Hepatic stellate cell (primary cell): ENCODE measurements at regions not wholly inside any gene's neighbourhood (a gene's known extent, or its start where the extent isn't known, plus 50 kb on each side); places are given as distances from the start of the nearest gene placed in this dataset.
"Not testable (repeated sequence)": the region's sequence is repeated elsewhere in the genome, so short reads cannot be mapped to it uniquely, and the experiment has no call there.

Source experiments
- DNase-seq: peaks from one replicate; pipeline ENCODE4 v3.0.0; 2011; ENCODE audit warnings: low spot score

DNA sequence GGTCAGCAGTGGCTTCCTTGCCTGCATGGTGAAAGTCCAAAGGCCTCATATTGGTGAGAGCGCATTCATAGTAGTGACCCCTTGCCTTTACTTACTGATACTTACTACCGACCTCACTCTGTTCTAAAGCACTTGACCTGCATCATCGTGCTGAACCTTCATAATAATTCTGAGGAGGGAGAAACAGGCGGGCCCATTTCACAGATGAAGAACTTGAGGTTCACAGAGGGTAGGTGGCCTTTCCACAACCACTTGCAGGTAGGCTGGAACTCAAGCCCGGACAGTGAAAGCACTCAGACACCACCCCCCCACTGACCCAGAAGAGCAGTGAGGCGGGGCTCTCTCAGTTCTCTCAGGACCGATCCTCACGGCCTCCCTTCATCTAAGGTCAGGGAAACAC lies 149.4 kb upstream of the CHST15 start:
- DNase-seq = no peak

DNA sequence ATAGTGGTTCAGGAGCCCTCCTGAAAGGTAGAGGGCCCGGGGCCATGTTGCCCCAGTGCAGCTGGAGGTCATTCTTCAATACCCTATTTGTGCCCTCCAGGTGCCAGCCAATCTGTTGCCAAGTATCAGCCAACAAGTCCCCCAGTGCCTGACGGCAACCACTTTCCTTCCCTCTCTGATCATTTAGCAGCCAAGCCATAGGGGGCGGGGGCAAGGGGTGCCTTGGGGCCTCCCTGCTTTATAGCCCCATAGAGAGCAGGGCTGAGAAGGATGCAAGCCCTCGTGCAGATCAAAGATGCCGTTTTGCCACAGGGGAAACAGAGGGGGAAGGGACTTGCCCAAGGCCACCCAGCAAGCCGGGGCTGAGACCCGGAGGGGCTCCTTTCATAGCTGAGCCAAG lies 149.0 kb upstream of the CHST15 start:
- no peak for DNase-seq

DNA sequence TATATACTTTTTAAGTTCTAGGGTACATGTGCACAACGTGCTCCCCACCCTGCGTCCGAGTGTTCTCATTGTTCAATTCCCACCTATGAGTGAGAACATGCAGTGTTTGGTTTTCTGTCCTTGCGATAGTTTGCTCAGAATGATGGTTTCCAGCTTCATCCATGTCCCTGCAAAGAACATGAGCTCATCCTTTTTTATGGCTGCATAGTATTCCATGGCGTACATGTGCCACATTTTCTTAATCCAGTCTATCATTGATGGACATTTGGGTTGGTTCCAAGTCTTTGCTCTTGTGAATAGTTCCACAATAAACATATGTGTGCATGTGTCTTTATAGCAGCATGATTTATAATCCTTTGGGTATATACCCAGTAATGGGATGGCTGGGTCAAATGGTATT lies 148.1 kb upstream of the CHST15 start:
- DNase-seq = not testable (repeated sequence)

- DNase-seq = no peak
Observed at GRCh38 chr10:124240839-124241291, 147.5 kb upstream of the CHST15 start.

- no peak for DNase-seq
Observed at GRCh38 chr10:124239696-124240095, 146.3 kb upstream of the CHST15 start.

- no peak for DNase-seq
Observed at GRCh38 chr10:124239134-124239533, 145.7 kb upstream of the CHST15 start.

- no peak for DNase-seq
Observed at GRCh38 chr10:124238367-124238766, 145.0 kb upstream of the CHST15 start.

GRCh38 chr10:124237282-124237961 lies 144.0 kb upstream of the CHST15 start:
- no peak for DNase-seq

DNA sequence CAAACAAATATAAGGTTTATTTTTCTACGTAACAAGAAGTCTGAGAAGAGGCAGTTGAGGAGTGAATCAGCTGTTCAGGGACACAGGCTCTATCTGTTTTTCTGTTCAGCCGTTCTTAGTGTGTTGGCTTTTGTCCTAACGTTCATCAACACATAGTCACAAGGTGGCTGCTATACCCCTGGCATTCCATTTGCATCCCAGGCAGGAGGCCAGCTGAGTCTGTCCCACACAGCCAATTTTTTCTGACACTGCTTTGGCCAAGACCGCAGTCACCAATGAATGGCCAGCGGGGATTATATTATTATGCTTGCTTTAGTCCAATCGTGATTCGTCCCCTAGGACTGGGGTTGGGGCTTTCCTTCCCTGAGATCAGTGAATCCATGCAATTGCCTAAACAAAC lies 143.4 kb upstream of the CHST15 start:
- no peak for DNase-seq

- no peak for DNase-seq
Observed at GRCh38 chr10:124236136-124236535, 142.7 kb upstream of the CHST15 start.

GRCh38 chr10:124235232-124235631 lies 141.8 kb upstream of the CHST15 start:
- no peak for DNase-seq

GRCh38 chr10:124233546-124234138 lies 140.2 kb upstream of the CHST15 start:
- DNase-seq = no peak

DNA sequence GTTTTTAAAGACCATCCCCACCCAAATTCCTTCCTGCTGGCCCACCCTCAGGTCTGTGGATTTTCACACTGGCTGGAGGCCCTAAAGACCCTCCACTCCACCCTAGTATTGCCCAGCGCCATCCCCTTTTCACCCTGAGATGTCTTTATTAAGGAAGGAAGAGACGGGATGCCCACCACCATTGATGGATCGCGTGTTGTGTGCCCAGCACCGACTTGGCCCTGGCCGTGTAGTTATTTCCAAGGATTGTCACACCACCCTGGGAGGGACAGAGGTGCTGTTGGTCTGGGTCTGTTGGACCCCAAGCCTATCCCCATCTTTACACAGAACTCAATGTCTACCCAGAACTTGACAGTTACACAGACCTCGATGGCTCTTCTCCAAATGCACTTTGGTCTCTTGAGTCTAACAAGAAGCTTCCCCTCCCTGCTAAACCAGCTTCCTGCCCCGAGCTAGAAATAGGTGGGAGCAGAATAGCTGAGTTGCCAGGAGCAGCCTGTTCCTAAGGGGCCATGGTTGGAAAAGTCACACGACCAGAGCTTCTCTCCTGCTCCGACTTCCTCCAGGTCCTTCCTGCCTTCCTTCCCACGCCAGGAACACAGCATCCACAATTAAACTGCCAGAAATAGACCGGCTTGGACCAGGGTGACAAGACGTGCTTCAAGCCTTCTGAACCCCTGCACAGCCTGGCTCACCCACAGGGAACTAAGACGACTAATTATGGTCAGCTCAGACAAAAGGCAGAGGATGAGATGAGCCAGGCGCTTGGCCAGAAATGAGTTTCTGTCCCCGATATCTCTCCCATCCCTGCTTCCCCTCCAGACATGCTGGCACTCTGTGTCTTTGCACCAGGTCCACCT lies 139.5 kb upstream of the CHST15 start:
- no peak for DNase-seq

DNA sequence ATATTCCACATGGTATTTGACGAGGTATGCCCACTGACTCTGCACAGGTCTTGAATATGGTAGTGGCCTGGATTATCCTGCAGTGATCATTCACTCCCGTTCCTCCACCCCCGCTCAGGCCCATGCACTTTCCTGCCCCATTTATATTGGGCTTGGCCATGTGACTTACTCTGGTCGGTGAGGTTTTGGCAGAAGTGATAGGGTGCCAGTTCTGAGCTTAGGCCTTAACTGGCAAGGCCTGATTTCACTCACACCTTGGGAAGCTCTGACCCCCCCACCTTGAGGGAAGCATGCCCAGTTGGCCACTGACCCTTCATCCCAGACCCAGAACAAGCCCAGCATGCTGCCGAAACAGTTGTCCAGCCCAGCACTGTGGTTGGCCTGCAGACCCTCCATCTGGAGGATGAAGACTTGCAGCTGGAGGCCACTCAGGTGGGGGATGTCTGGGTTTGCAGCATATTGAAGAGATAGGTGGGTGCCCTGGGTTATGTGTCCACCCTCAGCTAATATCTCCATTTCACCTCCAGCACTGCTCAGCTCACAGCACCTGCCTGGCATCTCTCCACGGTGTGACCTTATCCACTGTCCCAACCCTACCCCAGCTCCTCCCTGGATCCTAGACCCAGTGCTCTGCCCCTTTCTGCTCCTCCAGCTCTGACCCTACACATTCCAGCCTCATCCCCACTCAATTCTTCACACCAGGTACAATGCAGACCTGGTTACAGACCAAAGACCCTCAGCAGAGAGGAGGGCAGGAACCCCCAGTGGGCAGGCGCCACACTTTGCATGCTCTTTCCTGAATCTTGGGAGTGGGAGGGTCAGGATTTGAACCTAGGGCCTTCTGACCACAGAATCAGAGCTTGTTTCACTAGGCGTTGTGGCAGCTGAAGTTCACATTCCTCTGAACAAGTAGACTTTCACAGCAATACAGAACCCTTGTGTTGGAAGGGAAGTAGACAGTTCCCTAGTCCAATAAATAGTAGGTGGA lies 138.1 kb upstream of the CHST15 start:
- DNase-seq = no peak

GRCh38 chr10:124230635-124231167 lies 137.3 kb upstream of the CHST15 start:
- no peak for DNase-seq

- DNase-seq = no peak
Observed at GRCh38 chr10:124229989-124230634, 136.7 kb upstream of the CHST15 start.

DNA sequence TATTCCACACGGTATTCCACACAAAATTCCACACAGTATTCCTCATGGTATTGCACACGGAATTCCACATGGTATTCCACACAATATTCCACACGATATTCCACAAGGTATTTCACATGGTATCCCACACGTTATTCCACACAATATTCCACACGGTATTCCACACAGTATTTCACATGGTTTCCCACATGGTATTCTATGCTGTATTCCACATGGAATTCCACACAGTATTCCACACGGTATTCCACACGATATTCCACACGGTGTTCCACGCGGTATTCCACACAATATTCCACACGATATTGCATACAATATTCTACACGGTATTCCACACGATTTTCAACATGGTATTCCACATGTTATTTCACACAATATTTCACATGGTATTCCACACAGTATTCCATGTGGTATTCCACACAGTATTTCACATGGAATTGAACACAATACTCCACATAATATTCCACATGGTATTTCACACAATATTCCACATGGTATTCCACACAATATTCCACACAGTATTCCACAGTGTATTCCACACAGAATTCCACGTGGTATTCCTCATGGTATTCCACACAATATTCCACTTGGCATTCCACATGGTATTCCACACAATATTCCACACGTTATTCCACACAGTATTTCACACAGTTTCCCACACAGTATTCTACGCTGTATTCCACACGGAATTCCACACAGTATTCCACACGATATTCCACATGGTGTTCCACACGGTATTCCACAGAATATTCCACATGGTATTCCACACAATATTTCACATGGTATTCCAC lies 136.0 kb upstream of the CHST15 start:
- no peak for DNase-seq

GRCh38 chr10:124228471-124228870 lies 135.1 kb upstream of the CHST15 start:
- DNase-seq = no peak

- no peak for DNase-seq
Observed at GRCh38 chr10:124227988-124228387, 134.6 kb upstream of the CHST15 start.
